ENCODE measurements at regions not wholly inside any gene's neighbourhood (a gene's known extent, or its start where the extent isn't known, plus 50 kb on each side); places are given as distances from the start of the nearest gene placed in this dataset.

- TF ChIP-seq, protein P1, sequence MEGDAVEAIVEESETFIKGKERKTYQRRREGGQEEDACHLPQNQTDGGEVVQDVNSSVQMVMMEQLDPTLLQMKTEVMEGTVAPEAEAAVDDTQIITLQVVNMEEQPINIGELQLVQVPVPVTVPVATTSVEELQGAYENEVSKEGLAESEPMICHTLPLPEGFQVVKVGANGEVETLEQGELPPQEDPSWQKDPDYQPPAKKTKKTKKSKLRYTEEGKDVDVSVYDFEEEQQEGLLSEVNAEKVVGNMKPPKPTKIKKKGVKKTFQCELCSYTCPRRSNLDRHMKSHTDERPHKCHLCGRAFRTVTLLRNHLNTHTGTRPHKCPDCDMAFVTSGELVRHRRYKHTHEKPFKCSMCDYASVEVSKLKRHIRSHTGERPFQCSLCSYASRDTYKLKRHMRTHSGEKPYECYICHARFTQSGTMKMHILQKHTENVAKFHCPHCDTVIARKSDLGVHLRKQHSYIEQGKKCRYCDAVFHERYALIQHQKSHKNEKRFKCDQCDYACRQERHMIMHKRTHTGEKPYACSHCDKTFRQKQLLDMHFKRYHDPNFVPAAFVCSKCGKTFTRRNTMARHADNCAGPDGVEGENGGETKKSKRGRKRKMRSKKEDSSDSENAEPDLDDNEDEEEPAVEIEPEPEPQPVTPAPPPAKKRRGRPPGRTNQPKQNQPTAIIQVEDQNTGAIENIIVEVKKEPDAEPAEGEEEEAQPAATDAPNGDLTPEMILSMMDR (conservative IDR thresholded peaks at IDR 0.05 in 1 of 2, IDR thresholded peaks at IDR 0.05 in 1 of 2; ENCODE audit: low read depth in 1 of 2, low read length in 2 of 2), result no peak
- no peak for TF ChIP-seq EZH2 (IDR thresholded peaks at IDR 0.05; ENCODE audit: low read length, missing control alignments)
- no peak overlapping the region for H2AFZ ChIP-seq (ENCODE audit: low read length)
- DNase-seq (ENCODE audit: low read depth in 2 of 2), result no peak
- no peak overlapping the region for H3K4me3 ChIP-seq (replicated peaks in 1 of 4; ENCODE audit: control extremely low read depth in 1 of 4, insufficient read depth in 1 of 4, low read depth in 3 of 4, low read length in 4 of 4)
- no peak overlapping the region for H3K27ac ChIP-seq (ENCODE audit: insufficient read depth, low read length)
- H4K20me1 ChIP-seq (ENCODE audit: control insufficient read depth, extremely low read depth, insufficient read depth, low read length), result no peaks in the 10 kb centered on the region
- H3K9ac ChIP-seq (ENCODE audit: insufficient read depth, low read length), result no peak overlapping the region
- H3K4me1 ChIP-seq (ENCODE audit: control insufficient read depth, extremely low read depth, insufficient read depth, low read length), result no peaks in the 10 kb centered on the region
- H3K36me3 ChIP-seq (ENCODE audit: control insufficient read depth, insufficient read depth, low read length), result no peaks in the 10 kb centered on the region
- H3K9me3 ChIP-seq (ENCODE audit: control insufficient read depth, insufficient read depth, low read depth, low read length), result no peaks in the 10 kb centered on the region
- no peak overlapping the region for H3K4me2 ChIP-seq (ENCODE audit: extremely low read depth, insufficient read depth, low read length)
- H3K79me2 ChIP-seq (ENCODE audit: control insufficient read depth, insufficient read depth, low read length), result no peaks in the 10 kb centered on the region
- H3K27me3 ChIP-seq (ENCODE audit: control insufficient read depth, insufficient read depth, low read length), result no peaks in the 10 kb centered on the region
Measured at GRCh38 chr11:92888696-92889095, 80.8 kb upstream of the MTNR1B start.

GRCh38 chr11:92890846-92891245 lies 78.6 kb upstream of the MTNR1B start:
- Histone ChIP-seq H3K4me1 (ENCODE audit: control insufficient read depth, extremely low read depth, insufficient read depth, low read length) (no peaks in the 10 kb centered on the region), H3K9ac (ENCODE audit: insufficient read depth, low read length) (no peak overlapping the region), H3K79me2 (ENCODE audit: control insufficient read depth, insufficient read depth, low read length) (no peaks in the 10 kb centered on the region), H3K36me3 (ENCODE audit: control insufficient read depth, insufficient read depth, low read length) (no peaks in the 10 kb centered on the region), H3K4me3 (replicated peaks in 1 of 4; ENCODE audit: control extremely low read depth in 1 of 4, insufficient read depth in 1 of 4, low read depth in 3 of 4, low read length in 4 of 4) (no peak overlapping the region), H4K20me1 (ENCODE audit: control insufficient read depth, extremely low read depth, insufficient read depth, low read length) (no peaks in the 10 kb centered on the region), H2AFZ (ENCODE audit: low read length) (no peak overlapping the region), H3K27ac (ENCODE audit: insufficient read depth, low read length) (no peak overlapping the region), H3K27me3 (ENCODE audit: control insufficient read depth, insufficient read depth, low read length) (no peaks in the 10 kb centered on the region), H3K4me2 (ENCODE audit: extremely low read depth, insufficient read depth, low read length) (no peak overlapping the region), H3K9me3 (ENCODE audit: control insufficient read depth, insufficient read depth, low read depth, low read length) (no peaks in the 10 kb centered on the region)
- DNase-seq (ENCODE audit: low read depth in 2 of 2), result peak in 1 of 2 donors; percentile 21
- TF ChIP-seq EZH2 (IDR thresholded peaks at IDR 0.05; ENCODE audit: low read length, missing control alignments), result no peak
- TF ChIP-seq, protein P1 (conservative IDR thresholded peaks at IDR 0.05 in 1 of 2, IDR thresholded peaks at IDR 0.05 in 1 of 2; ENCODE audit: low read depth in 1 of 2, low read length in 2 of 2), result no peak

GRCh38 chr11:92892802-92893684 lies 76.4 kb upstream of the MTNR1B start:
- H2AFZ ChIP-seq (ENCODE audit: low read length), result no peak overlapping the region
- H3K79me2 ChIP-seq (ENCODE audit: control insufficient read depth, insufficient read depth, low read length), result no peaks in the 10 kb centered on the region
- H3K27me3 ChIP-seq (ENCODE audit: control insufficient read depth, insufficient read depth, low read length), result no peaks in the 10 kb centered on the region
- H3K9ac ChIP-seq (ENCODE audit: insufficient read depth, low read length), result no peak overlapping the region
- no peak overlapping the region for H3K4me3 ChIP-seq (replicated peaks in 1 of 4; ENCODE audit: control extremely low read depth in 1 of 4, insufficient read depth in 1 of 4, low read depth in 3 of 4, low read length in 4 of 4)
- no peak overlapping the region for H3K27ac ChIP-seq (ENCODE audit: insufficient read depth, low read length)
- no peak for TF ChIP-seq EZH2 (IDR thresholded peaks at IDR 0.05; ENCODE audit: low read length, missing control alignments)
- TF ChIP-seq, protein P1 (conservative IDR thresholded peaks at IDR 0.05 in 1 of 2, IDR thresholded peaks at IDR 0.05 in 1 of 2; ENCODE audit: low read depth in 1 of 2, low read length in 2 of 2), result no peak
- no peaks in the 10 kb centered on the region for H4K20me1 ChIP-seq (ENCODE audit: control insufficient read depth, extremely low read depth, insufficient read depth, low read length)
- H3K4me1 ChIP-seq (ENCODE audit: control insufficient read depth, extremely low read depth, insufficient read depth, low read length), result no peaks in the 10 kb centered on the region
- H3K9me3 ChIP-seq (ENCODE audit: control insufficient read depth, insufficient read depth, low read depth, low read length), result no peaks in the 10 kb centered on the region
- H3K4me2 ChIP-seq (ENCODE audit: extremely low read depth, insufficient read depth, low read length), result no peak overlapping the region
- DNase-seq (ENCODE audit: low read depth in 2 of 2), result peak in 1 of 2 donors; percentile 50
- H3K36me3 ChIP-seq (ENCODE audit: control insufficient read depth, insufficient read depth, low read length), result no peaks in the 10 kb centered on the region
